Subcutaneous abdominal adipose tissue (tissue), 5 donors: ENCODE measurements at regions not wholly inside any gene's neighbourhood (a gene's known extent, or its start where the extent isn't known, plus 50 kb on each side); places are given as distances from the start of the nearest gene placed in this dataset.

Experiments used
- H3K27ac ChIP-seq: one replicate; pipeline ENCODE4 v1.7.0; 2013; ENCODE audit warnings: low read depth, mild to moderate bottlenecking, inconsistent platforms, low read length, moderate library complexity
- H3K27me3 ChIP-seq, 5 donors: one replicate each; pipeline ENCODE4 v1.7.0; 2013; ENCODE audit warnings: low read length in 5 of 5, inconsistent platforms in 1 of 5; ENCODE audit not compliant: control insufficient read depth in 5 of 5, insufficient read depth in 4 of 5
- H3K36me3 ChIP-seq, 5 donors: one replicate each; pipeline ENCODE4 v1.7.0; 2013; ENCODE audit warnings: low read length in 5 of 5; ENCODE audit not compliant: control insufficient read depth in 5 of 5, insufficient read depth in 5 of 5
- H3K4me1 ChIP-seq, 5 donors: one replicate each; pipeline ENCODE4 v1.7.0; 2013; ENCODE audit warnings: low read length in 5 of 5, mild to moderate bottlenecking in 3 of 5, moderate library complexity in 1 of 5; ENCODE audit not compliant: control insufficient read depth in 5 of 5, insufficient read depth in 5 of 5
- H3K4me3 ChIP-seq, 5 donors: one replicate each; pipeline ENCODE4 v1.7.0; 2013; ENCODE audit warnings: low read length in 5 of 5, low read depth in 1 of 5
- H3K9ac ChIP-seq, 5 donors: one replicate each; pipeline ENCODE4 v1.7.0; 2013; ENCODE audit warnings: low read length in 5 of 5, mild to moderate bottlenecking in 4 of 5, moderate library complexity in 3 of 5
- H3K9me3 ChIP-seq, 5 donors: one replicate each; pipeline ENCODE4 v1.7.0; 2013; ENCODE audit warnings: low read length in 5 of 5; ENCODE audit not compliant: control insufficient read depth in 5 of 5
- donor health status: healthy.
- donor health status: healthy.
- donor health status: healthy.
- donor health status: healthy.
- donor health status: healthy.

DNA sequence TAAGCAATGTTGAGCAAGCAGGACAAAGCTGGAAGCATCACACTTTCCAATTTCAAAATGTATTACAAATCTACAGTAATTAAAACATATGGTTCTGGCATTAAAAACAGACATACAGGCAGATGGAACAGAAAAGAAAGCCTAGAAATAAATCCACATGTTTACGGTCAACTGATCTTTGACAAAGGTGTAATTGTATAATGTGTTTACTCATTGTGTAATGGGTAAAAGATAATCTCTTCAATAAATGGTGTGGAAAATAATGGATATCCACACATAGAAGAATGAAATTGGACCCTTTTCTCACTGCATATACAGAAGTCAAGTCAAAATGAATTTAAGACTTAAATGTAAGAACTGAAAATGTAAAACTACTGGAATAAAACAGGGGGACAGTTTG, 394.2 kb downstream of the ANKRD50 start:
- H3K27ac ChIP-seq = no peak overlapping the region
- H3K9me3 ChIP-seq = no peaks in the 10 kb centered on the region
- no peak overlapping the region for H3K9ac ChIP-seq
- no peaks in the 10 kb centered on the region for H3K36me3 ChIP-seq
- H3K4me1 ChIP-seq = peaks cover 0 to 8% (median 0%) of the 10 kb centered on the region in 5 donors
- H3K27me3 ChIP-seq = no peaks in the 10 kb centered on the region
- H3K4me3 ChIP-seq = no peak overlapping the region

GRCh38 chr4:124321364-124321763, 391.2 kb downstream of the ANKRD50 start:
- Histone ChIP-seq H3K9ac (no peak overlapping the region), H3K4me1 (peaks cover 0 to 3% (median 0%) of the 10 kb centered on the region in 5 donors), H3K36me3 (no peaks in the 10 kb centered on the region), H3K4me3 (no peak overlapping the region), H3K27me3 (no peaks in the 10 kb centered on the region), H3K9me3 (no peaks in the 10 kb centered on the region), H3K27ac (no peak overlapping the region)

GRCh38 chr4:124322234-124323065, 390.1 kb downstream of the ANKRD50 start:
- H3K4me1 ChIP-seq = peaks cover 0 to 3% (median 0%) of the 10 kb centered on the region in 5 donors
- no peak overlapping the region for H3K9ac ChIP-seq
- H3K4me3 ChIP-seq = peak overlapping the region in 1 of 5 donors; percentile 0
- H3K9me3 ChIP-seq = no peaks in the 10 kb centered on the region
- no peak overlapping the region for H3K27ac ChIP-seq
- H3K27me3 ChIP-seq = no peaks in the 10 kb centered on the region
- no peaks in the 10 kb centered on the region for H3K36me3 ChIP-seq

DNA sequence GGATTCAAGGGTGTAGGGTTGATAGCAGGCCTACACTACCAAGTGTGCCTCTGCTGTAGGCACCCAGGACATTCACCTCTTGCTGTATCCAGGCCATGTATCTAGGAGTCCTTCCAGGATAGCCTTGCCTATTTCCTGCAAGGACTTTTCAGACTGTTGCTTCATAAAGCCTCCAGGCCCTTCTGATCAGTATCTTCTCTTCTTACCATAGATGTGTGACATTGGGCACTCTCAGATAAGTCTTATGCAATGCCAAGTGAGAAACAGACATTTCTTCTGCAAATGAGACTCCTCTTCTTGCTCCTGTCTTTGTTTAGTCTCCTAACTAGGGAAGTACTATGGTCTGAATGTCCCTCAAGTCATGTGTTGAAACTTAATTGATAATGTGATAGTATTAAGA, 386.8 kb downstream of the ANKRD50 start:
- Histone ChIP-seq H3K36me3 (no peaks in the 10 kb centered on the region), H3K9ac (no peak overlapping the region), H3K4me1 (peaks cover 0 to 3% (median 0%) of the 10 kb centered on the region in 5 donors), H3K9me3 (no peaks in the 10 kb centered on the region), H3K27me3 (no peaks in the 10 kb centered on the region), H3K27ac (no peak overlapping the region), H3K4me3 (no peak overlapping the region)

DNA sequence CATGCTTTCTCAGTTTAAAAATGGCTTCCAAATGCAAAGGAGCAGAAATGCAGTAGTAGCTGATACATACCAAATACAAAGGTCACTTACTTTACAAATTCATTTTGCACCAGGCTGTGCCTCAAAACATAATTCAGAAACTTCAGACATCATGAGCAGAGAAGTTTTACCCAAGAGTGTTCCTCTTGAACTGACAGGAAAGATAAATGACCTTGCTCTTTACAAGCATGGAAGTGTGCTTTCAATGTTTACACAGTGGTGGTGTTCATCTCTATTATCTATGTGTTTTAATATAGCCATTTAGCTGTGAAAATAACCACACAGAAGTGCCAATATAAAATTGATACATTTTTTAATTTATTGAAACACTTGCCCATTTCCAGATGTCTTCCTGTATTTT, 383.4 kb downstream of the ANKRD50 start:
- Histone ChIP-seq H3K4me1 (no peaks in the 10 kb centered on the region), H3K36me3 (no peaks in the 10 kb centered on the region), H3K9me3 (no peaks in the 10 kb centered on the region), H3K4me3 (no peak overlapping the region), H3K9ac (no peak overlapping the region), H3K27me3 (no peaks in the 10 kb centered on the region), H3K27ac (no peak overlapping the region)

- H3K4me1 ChIP-seq = no peaks in the 10 kb centered on the region
- no peaks in the 10 kb centered on the region for H3K36me3 ChIP-seq
- no peak overlapping the region for H3K9ac ChIP-seq
- H3K27ac ChIP-seq = no peak overlapping the region
- H3K4me3 ChIP-seq = no peak overlapping the region
- no peaks in the 10 kb centered on the region for H3K9me3 ChIP-seq
- H3K27me3 ChIP-seq = no peaks in the 10 kb centered on the region
Measured at GRCh38 chr4:124330045-124330444, 382.5 kb downstream of the ANKRD50 start.

GRCh38 chr4:124331781-124332180, 380.8 kb downstream of the ANKRD50 start:
- H3K4me1 ChIP-seq = no peaks in the 10 kb centered on the region
- H3K27me3 ChIP-seq = no peaks in the 10 kb centered on the region
- H3K9ac ChIP-seq = no peak overlapping the region
- no peaks in the 10 kb centered on the region for H3K9me3 ChIP-seq
- no peak overlapping the region for H3K27ac ChIP-seq
- no peak overlapping the region for H3K4me3 ChIP-seq
- no peaks in the 10 kb centered on the region for H3K36me3 ChIP-seq

DNA sequence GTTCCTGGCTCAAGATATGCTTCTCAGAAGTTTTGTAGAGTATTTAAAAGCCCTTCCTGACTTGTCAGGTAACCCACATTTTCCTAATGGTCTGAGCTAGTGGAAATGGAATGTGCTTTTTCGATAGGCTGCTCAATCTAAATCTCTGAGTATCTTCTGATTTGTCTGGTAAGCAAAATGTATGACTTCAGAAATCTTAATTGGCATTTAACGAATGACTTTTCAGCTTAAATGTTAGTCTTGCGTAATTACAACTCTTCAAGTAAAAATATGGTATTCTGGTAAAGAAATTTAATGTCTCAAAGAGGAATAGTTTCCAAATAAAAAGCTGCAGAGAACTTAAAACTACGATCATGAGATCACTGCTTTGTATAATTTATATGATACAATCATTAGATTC, 379.1 kb downstream of the ANKRD50 start:
- no peak overlapping the region for H3K9ac ChIP-seq

DNA sequence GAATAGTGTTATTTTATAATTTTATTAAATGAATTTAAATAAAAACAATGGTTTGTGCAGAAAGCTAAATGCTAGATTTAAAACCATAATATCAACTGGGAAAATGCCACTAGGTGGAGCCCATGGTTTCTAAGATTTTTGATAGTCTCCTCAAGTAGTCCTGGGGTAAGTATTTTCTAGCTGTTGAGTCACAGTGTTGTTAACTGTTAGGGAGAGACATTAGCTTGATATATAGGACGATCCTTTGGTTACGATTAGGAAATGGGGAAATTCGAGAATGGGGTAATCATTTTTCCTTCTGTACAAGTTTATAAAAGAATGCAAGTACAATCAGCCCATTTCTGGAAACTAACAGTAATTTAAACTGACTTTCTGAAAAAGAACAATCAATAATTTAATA, 378.4 kb downstream of the ANKRD50 start:
- Histone ChIP-seq H3K9me3 (no peaks in the 10 kb centered on the region), H3K4me3 (no peak overlapping the region), H3K27me3 (no peaks in the 10 kb centered on the region), H3K27ac (no peak overlapping the region), H3K36me3 (no peaks in the 10 kb centered on the region), H3K4me1 (peaks cover 0 to 2% (median 0%) of the 10 kb centered on the region in 5 donors), H3K9ac (no peak overlapping the region)

More for the DNA sequence above, 379.1 kb downstream of the ANKRD50 start:
- Histone ChIP-seq H3K27me3 (no peaks in the 10 kb centered on the region), H3K9me3 (no peaks in the 10 kb centered on the region), H3K36me3 (no peaks in the 10 kb centered on the region), H3K27ac (no peak overlapping the region), H3K4me3 (no peak overlapping the region), H3K4me1 (peaks cover 0 to 2% (median 0%) of the 10 kb centered on the region in 5 donors)

- Histone ChIP-seq H3K4me1 (peaks cover 0 to 2% (median 0%) of the 10 kb centered on the region in 5 donors), H3K36me3 (no peaks in the 10 kb centered on the region), H3K4me3 (no peak overlapping the region), H3K27me3 (no peaks in the 10 kb centered on the region), H3K27ac (no peak overlapping the region), H3K9ac (no peak overlapping the region), H3K9me3 (no peaks in the 10 kb centered on the region)
Measured at GRCh38 chr4:124337874-124338273, 374.7 kb downstream of the ANKRD50 start.
